ENCODE measurements at regions not wholly inside any gene's neighbourhood (a gene's known extent, or its start where the extent isn't known, plus 50 kb on each side); places are given as distances from the start of the nearest gene placed in this dataset.

DNA sequence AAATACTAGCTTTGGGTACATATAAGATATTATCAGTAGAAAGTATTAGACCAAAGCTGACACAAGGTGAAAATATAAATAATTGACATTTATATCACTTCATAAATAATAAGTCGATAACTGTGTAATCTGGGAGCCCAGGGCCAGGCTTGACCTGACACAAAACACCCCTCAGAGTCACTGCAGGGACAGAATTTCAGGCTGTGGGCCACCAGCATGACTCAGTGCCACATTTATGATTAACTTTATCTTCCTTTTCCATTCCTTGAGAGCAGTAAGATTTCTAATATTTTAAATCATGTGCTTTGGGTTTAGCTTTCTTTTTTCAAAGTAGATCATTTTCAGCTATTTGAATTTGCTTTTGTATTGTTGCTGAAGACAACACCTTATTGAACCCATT, 102.9 kb upstream of the NFE2L3 start:
- DNase-seq (ENCODE audit: extremely low spot score), result no peak
- ChIA-PET POLR2A (no interaction called here), CTCF (interaction anchor here (0.9 to 2.5 kb wide), 3 partner anchors 10 to 30 kb away, joined by 4 to 9 read pairs (median 6); no protein-coding TSS in a partner anchor)
- TF ChIP-seq, protein P1, sequence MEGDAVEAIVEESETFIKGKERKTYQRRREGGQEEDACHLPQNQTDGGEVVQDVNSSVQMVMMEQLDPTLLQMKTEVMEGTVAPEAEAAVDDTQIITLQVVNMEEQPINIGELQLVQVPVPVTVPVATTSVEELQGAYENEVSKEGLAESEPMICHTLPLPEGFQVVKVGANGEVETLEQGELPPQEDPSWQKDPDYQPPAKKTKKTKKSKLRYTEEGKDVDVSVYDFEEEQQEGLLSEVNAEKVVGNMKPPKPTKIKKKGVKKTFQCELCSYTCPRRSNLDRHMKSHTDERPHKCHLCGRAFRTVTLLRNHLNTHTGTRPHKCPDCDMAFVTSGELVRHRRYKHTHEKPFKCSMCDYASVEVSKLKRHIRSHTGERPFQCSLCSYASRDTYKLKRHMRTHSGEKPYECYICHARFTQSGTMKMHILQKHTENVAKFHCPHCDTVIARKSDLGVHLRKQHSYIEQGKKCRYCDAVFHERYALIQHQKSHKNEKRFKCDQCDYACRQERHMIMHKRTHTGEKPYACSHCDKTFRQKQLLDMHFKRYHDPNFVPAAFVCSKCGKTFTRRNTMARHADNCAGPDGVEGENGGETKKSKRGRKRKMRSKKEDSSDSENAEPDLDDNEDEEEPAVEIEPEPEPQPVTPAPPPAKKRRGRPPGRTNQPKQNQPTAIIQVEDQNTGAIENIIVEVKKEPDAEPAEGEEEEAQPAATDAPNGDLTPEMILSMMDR (IDR thresholded peaks at IDR 0.05; ENCODE audit: control extremely low read depth, extremely low read depth, low read depth, missing control alignments), result no peak

DNA sequence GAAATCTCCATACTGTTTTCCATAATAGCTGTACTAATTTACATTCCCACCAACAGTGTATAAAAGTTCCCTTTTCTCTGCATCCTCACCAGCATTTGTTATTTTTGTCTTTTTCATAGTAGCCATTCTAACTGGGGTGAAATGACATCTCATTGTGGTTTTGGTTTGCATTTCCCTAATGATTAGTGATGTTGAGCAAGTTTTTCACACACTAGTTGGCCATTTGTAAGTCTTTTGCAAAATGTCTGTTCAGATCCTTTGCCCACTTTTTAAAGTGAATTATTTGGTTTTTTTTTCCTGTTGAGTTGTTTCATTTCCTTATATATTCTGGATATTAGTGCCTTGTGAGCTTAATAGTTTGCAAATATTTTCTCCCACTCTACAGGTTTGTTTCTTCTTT, 101.0 kb upstream of the NFE2L3 start:
- ChIA-PET POLR2A (no interaction called here), CTCF (interaction anchor here (1.1 to 1.7 kb wide), 3 partner anchors 9 to 156 kb away, joined by 3 to 4 read pairs (median 4); no protein-coding TSS in a partner anchor)
- no peak for DNase-seq (ENCODE audit: extremely low spot score)
- TF ChIP-seq, protein P1 (IDR thresholded peaks at IDR 0.05; ENCODE audit: control extremely low read depth, extremely low read depth, low read depth, missing control alignments), result no peak

DNA sequence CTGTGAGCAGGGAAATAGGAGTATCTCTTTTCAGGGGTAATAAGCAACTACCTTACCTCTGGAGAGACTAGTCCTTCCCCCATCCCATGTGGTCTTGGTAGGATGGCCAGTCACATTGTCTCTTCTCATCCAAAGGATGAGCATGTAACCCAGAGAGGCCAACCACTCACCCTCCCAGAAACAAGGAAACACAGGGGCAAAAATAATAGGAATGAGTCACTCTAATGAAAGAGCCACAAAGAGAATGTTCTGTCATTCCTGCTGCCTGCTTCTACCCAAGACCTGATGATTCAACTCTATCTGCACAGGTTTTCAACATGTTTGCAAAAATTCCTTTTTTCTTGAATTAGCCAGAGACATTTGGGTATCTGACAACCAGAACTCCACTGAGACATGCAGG, 99.3 kb upstream of the NFE2L3 start:
- CTCF ChIA-PET, result interaction anchor here (1.3 to 6.5 kb wide), 3 partner anchors 10 to 313 kb away, joined by 3 to 68 read pairs (median 5); no protein-coding TSS in a partner anchor
- DNase-seq (ENCODE audit: extremely low spot score), result no peak
- TF ChIP-seq, protein P1 (IDR thresholded peaks at IDR 0.05; ENCODE audit: control extremely low read depth, extremely low read depth, low read depth, missing control alignments), result no peak
- POLR2A ChIA-PET, result no interaction called here

DNA sequence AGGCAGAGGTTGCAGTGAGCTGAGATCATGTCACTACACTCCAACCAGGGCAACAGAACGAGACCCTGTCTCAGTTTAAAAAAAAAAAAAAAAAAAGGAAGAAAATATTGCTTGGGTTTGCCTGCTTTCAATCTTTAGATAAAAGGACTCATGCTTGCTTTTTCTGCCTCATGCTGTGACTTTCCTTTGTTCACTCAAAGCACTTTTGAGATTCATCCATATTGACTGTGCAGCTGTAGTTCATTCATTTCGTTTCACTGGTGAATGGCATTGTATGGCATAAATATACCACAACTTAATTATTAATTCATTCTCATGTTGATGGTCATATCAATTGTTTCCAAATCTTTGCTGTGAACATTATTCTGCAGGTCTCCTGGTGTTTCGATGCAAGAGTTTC, 97.6 kb upstream of the NFE2L3 start:
- ChIA-PET CTCF (interaction anchor here (2.1 to 6.5 kb wide), 2 partner anchors 8 to 160 kb away, joined by 5 to 68 read pairs; no protein-coding TSS in a partner anchor), POLR2A (no interaction called here)
- TF ChIP-seq, protein P1 (IDR thresholded peaks at IDR 0.05; ENCODE audit: control extremely low read depth, extremely low read depth, low read depth, missing control alignments), result no peak
- no peak for DNase-seq (ENCODE audit: extremely low spot score)

DNA sequence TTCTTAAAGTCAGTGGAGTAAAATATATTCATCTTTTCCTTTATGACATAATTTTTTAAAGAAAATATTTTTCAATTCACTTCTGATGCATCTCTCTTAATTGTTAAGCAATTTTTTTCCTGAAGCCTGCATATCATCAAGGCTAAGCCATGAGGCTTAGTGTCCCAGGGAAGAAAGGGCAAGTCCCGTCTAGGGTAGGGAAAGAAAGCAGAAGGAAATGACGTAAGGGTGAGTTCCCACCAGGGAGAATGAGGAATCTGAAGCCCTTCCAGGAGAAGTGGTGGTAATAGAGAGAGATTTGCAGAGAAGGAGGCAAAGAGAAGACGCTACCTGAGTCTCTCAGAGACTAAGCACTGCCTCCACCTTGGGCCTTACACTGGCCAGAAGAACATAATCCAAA, 96.8 kb upstream of the NFE2L3 start:
- CTCF ChIA-PET, result interaction anchor here (6.5 kb wide), 1 partner anchor 161 kb away, joined by 68 read pairs; no protein-coding TSS in a partner anchor
- POLR2A ChIA-PET, result no interaction called here
- no peak for DNase-seq (ENCODE audit: extremely low spot score)
- TF ChIP-seq, protein P1 (IDR thresholded peaks at IDR 0.05; ENCODE audit: control extremely low read depth, extremely low read depth, low read depth, missing control alignments), result no peak

DNA sequence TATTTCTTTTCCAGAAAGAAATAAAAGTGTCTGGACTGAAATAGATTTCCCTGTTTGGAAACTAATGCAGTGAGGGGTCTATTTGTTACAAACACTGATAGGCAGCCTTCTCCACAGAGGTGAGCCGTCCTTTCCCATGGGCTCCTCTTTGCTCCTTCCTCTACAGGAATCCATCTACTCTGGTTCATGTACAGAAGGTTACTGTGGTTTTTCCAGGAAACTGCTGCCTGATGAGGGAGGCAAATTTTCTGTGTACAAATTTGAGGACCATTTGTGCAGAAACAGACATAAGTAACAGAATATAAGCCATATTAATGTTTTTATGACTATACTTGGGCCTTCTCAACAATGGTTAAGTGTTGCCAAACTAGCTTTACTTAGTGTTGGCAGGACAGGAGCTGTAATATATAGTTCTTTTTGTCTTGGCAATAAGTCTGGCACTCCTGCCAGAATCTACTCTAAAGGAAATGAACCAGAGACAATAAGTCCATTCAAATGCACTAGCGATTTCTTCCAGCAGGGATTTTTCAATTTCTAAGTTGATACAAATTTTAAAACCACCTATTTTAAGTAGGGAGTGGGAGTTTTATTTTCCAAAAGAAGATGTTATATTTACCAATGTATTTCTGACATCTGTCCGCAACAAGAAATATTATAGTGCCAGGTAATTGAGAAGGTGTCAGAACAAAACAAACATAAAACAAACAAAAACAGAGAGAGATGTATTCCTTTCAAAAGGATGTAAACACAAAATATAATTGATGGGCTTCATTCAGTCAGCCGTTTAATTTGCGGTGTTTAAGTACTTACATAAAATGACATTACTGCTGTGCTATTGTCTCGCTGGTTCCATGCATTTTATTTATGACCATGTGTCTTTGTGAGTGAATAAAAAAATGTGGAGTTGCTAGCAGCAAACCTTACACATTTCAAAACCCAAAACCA, 91.0 kb upstream of the NFE2L3 start:
- TF ChIP-seq, protein P1 (IDR thresholded peaks at IDR 0.05; ENCODE audit: control extremely low read depth, extremely low read depth, low read depth, missing control alignments), result no peak
- no peak for DNase-seq (ENCODE audit: extremely low spot score)
- CTCF ChIA-PET, result interaction anchor here (0.6 to 4.2 kb wide), 10 partner anchors 10 to 305 kb away, joined by 3 to 84 read pairs (median 5); no protein-coding TSS in a partner anchor
- POLR2A ChIA-PET, result interaction anchor here (0.6 kb wide), 1 partner anchor 71 kb away, joined by 3 read pairs; no protein-coding TSS in a partner anchor

Measured in GM10248 (cell line).